ENCODE measurements at regions not wholly inside any gene's neighbourhood (a gene's known extent, or its start where the extent isn't known, plus 50 kb on each side); places are given as distances from the start of the nearest gene placed in this dataset.

GRCh38 chr5:8060235-8060952, 191.4 kb downstream of the MTRR start:
- Histone ChIP-seq H3K9me3 (no peaks in the 10 kb centered on the region), H3K4me3 (no peak overlapping the region), H3K4me1 (no peaks in the 10 kb centered on the region), H3K27me3 (no peaks in the 10 kb centered on the region), H3K36me3 (no peaks in the 10 kb centered on the region), H3K27ac (no peak overlapping the region)
- DNase-seq (ENCODE audit: low spot score in 2 of 2), result no peak
- TF ChIP-seq POLR2A (IDR thresholded peaks at IDR 0.05) (no peak), EP300 (IDR thresholded peaks at IDR 0.05) (no peak), POLR2AphosphoS5 (IDR thresholded peaks at IDR 0.05) (no peak)
- TF ChIP-seq, protein P1, sequence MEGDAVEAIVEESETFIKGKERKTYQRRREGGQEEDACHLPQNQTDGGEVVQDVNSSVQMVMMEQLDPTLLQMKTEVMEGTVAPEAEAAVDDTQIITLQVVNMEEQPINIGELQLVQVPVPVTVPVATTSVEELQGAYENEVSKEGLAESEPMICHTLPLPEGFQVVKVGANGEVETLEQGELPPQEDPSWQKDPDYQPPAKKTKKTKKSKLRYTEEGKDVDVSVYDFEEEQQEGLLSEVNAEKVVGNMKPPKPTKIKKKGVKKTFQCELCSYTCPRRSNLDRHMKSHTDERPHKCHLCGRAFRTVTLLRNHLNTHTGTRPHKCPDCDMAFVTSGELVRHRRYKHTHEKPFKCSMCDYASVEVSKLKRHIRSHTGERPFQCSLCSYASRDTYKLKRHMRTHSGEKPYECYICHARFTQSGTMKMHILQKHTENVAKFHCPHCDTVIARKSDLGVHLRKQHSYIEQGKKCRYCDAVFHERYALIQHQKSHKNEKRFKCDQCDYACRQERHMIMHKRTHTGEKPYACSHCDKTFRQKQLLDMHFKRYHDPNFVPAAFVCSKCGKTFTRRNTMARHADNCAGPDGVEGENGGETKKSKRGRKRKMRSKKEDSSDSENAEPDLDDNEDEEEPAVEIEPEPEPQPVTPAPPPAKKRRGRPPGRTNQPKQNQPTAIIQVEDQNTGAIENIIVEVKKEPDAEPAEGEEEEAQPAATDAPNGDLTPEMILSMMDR (IDR thresholded peaks at IDR 0.05), result no peak
- WGBS, result 63% methylated on average over 11 of the region's 11 CpGs

DNA sequence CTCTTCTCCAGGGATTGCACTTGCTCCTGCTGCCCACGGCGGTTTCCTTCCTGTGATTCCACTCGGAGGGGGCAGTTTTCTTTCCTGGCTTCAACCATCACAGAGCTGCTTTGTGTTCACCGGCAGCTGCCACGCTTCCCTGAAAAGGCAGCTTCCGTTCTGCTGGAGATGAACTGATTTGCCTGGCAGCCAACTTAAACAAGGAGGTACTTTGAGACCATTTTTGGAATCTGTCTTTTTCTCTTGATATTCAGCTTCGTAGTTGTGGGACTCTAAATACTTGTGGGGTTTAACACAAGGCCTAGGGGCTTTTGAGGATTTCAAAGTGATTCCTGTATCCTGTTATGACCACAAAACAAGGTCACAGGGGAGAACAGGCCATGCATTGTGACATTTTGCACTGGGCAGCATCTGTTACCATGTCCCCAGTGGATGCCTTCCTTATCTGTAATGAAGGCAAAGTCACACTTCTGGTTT, 192.0 kb downstream of the MTRR start:
- no peak overlapping the region for H3K27ac ChIP-seq
- TF ChIP-seq POLR2A (IDR thresholded peaks at IDR 0.05) (no peak), POLR2AphosphoS5 (IDR thresholded peaks at IDR 0.05) (no peak), EP300 (IDR thresholded peaks at IDR 0.05) (no peak)
- TF ChIP-seq, protein P1 (IDR thresholded peaks at IDR 0.05), result no peak

GRCh38 chr5:8062521-8062920, 193.6 kb downstream of the MTRR start:
- WGBS, result 75% methylated on average over 5 of the region's 5 CpGs
- no peak for DNase-seq (ENCODE audit: low spot score in 2 of 2)
- H3K27me3 ChIP-seq, result no peaks in the 10 kb centered on the region
- H3K27ac ChIP-seq, result no peak overlapping the region
- H3K9me3 ChIP-seq, result no peaks in the 10 kb centered on the region
- no peaks in the 10 kb centered on the region for H3K36me3 ChIP-seq
- no peaks in the 10 kb centered on the region for H3K4me1 ChIP-seq
- TF ChIP-seq EP300 (IDR thresholded peaks at IDR 0.05) (no peak), POLR2A (IDR thresholded peaks at IDR 0.05) (no peak), POLR2AphosphoS5 (IDR thresholded peaks at IDR 0.05) (no peak)
- TF ChIP-seq, protein P1 (IDR thresholded peaks at IDR 0.05), result no peak
- no peak overlapping the region for H3K4me3 ChIP-seq

More for the DNA sequence above, 192.0 kb downstream of the MTRR start:
- Histone ChIP-seq H3K4me1 (no peaks in the 10 kb centered on the region), H3K4me3 (no peak overlapping the region), H3K9me3 (no peaks in the 10 kb centered on the region), H3K27me3 (no peaks in the 10 kb centered on the region), H3K36me3 (no peaks in the 10 kb centered on the region)
- 48% methylated on average over 7 of the region's 7 CpGs for WGBS
- DNase-seq (ENCODE audit: low spot score in 2 of 2), result no peak

DNA sequence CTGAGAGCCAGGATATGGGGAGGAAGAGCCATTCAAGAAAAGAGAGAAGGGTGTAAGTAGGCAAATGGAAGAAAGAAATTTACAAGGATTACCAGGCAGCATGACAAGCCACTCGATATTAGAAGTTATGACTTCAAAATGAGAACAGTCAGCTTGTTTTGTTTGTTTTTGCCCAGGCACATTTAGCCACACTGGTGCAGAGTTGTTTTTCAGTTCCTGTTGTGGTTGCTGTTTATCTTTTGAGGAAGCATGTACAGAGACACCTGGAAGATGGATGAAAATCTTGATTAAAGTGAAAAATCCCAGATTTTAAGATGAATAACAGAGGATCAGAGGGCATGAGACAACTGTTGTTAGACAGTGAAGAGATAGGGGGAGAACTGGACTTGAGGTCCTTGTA, 199.1 kb downstream of the MTRR start:
- Histone ChIP-seq H3K9me3 (no peaks in the 10 kb centered on the region), H3K4me1 (no peaks in the 10 kb centered on the region), H3K27me3 (no peaks in the 10 kb centered on the region), H3K27ac (no peak overlapping the region), H3K4me3 (no peak overlapping the region), H3K36me3 (no peaks in the 10 kb centered on the region)
- WGBS, result 65% methylated on average over 1 of the region's 1 CpG
- no peak for DNase-seq (ENCODE audit: low spot score in 2 of 2)
- TF ChIP-seq POLR2A (IDR thresholded peaks at IDR 0.05), result no peak
- TF ChIP-seq EP300 (IDR thresholded peaks at IDR 0.05), result no peak
- TF ChIP-seq, protein P1 (IDR thresholded peaks at IDR 0.05), result no peak
- TF ChIP-seq POLR2AphosphoS5 (IDR thresholded peaks at IDR 0.05), result no peak

GRCh38 chr5:8070138-8070537, 201.2 kb downstream of the MTRR start:
- WGBS, result 68% methylated on average over 3 of the region's 3 CpGs
- Histone ChIP-seq H3K4me3 (no peak overlapping the region), H3K4me1 (no peaks in the 10 kb centered on the region), H3K27me3 (no peaks in the 10 kb centered on the region), H3K27ac (no peak overlapping the region), H3K36me3 (no peaks in the 10 kb centered on the region), H3K9me3 (no peaks in the 10 kb centered on the region)
- TF ChIP-seq POLR2A (IDR thresholded peaks at IDR 0.05) (no peak), EP300 (IDR thresholded peaks at IDR 0.05) (no peak), POLR2AphosphoS5 (IDR thresholded peaks at IDR 0.05) (no peak)
- TF ChIP-seq, protein P1 (IDR thresholded peaks at IDR 0.05), result no peak
- DNase-seq (ENCODE audit: low spot score in 2 of 2), result no peak
